HG03135 (cell line): ENCODE measurements at regions not wholly inside any gene's neighbourhood (a gene's known extent, or its start where the extent isn't known, plus 50 kb on each side); places are given as distances from the start of the nearest gene placed in this dataset.
"Not testable (repeated sequence)": the region's sequence is repeated elsewhere in the genome, so short reads cannot be mapped to it uniquely, and the experiment has no call there.

Experiments used
- ATAC-seq: cut with Tn5 transposase; IDR thresholded peaks from one replicate; pipeline ENCODE4 v1.9.1; 2021; ENCODE audit warnings: mild to moderate bottlenecking, moderate library complexity; ENCODE audit not compliant: unreplicated experiment

GRCh38 chr12:73452672-73453469, 1084.8 kb upstream of the ATXN7L3B start:
- peak; percentile 63 for ATAC-seq

- ATAC-seq = no peak
These were observed 1077.4 kb upstream of the ATXN7L3B start for GRCh38 chr12:73460212-73460611.

- no peak for ATAC-seq
These were observed 1072.5 kb upstream of the ATXN7L3B start for GRCh38 chr12:73465106-73465505.

- ATAC-seq = no peak
These were observed 1051.4 kb upstream of the ATXN7L3B start for GRCh38 chr12:73486256-73486655.

GRCh38 chr12:73506611-73507010, 1031.0 kb upstream of the ATXN7L3B start:
- no peak for ATAC-seq

GRCh38 chr12:73514672-73515071, 1023.0 kb upstream of the ATXN7L3B start:
- ATAC-seq = no peak

GRCh38 chr12:73517859-73518258, 1019.8 kb upstream of the ATXN7L3B start:
- no peak for ATAC-seq

GRCh38 chr12:73529231-73529630, 1008.4 kb upstream of the ATXN7L3B start:
- no peak for ATAC-seq

- ATAC-seq = no peak
These were observed 1007.7 kb upstream of the ATXN7L3B start for GRCh38 chr12:73529954-73530353.

GRCh38 chr12:73531752-73532151, 1005.9 kb upstream of the ATXN7L3B start:
- no peak for ATAC-seq

GRCh38 chr12:73547421-73547820, 990.2 kb upstream of the ATXN7L3B start:
- ATAC-seq = no peak

- no peak for ATAC-seq
These were observed 952.5 kb upstream of the ATXN7L3B start for GRCh38 chr12:73585136-73585535.

GRCh38 chr12:73589220-73589619, 948.4 kb upstream of the ATXN7L3B start:
- ATAC-seq = no peak

- no peak for ATAC-seq
These were observed 939.0 kb upstream of the ATXN7L3B start for GRCh38 chr12:73598626-73599025.

- no peak for ATAC-seq
These were observed 938.4 kb upstream of the ATXN7L3B start for GRCh38 chr12:73599268-73599667.

- ATAC-seq = not testable (repeated sequence)
These were observed 931.7 kb upstream of the ATXN7L3B start for GRCh38 chr12:73605925-73606324.

GRCh38 chr12:73612551-73612950, 925.1 kb upstream of the ATXN7L3B start:
- no peak for ATAC-seq

- ATAC-seq = no peak
These were observed 914.2 kb upstream of the ATXN7L3B start for GRCh38 chr12:73623421-73623820.

- ATAC-seq = no peak
These were observed 912.4 kb upstream of the ATXN7L3B start for GRCh38 chr12:73625226-73625625.

GRCh38 chr12:73629171-73629570, 908.5 kb upstream of the ATXN7L3B start:
- no peak for ATAC-seq

GRCh38 chr12:73629893-73630831, 907.5 kb upstream of the ATXN7L3B start:
- ATAC-seq = no peak

GRCh38 chr12:73632191-73632590, 905.4 kb upstream of the ATXN7L3B start:
- ATAC-seq = no peak
